ENCODE measurements at regions not wholly inside any gene's neighbourhood (a gene's known extent, or its start where the extent isn't known, plus 50 kb on each side); places are given as distances from the start of the nearest gene placed in this dataset.

DNA sequence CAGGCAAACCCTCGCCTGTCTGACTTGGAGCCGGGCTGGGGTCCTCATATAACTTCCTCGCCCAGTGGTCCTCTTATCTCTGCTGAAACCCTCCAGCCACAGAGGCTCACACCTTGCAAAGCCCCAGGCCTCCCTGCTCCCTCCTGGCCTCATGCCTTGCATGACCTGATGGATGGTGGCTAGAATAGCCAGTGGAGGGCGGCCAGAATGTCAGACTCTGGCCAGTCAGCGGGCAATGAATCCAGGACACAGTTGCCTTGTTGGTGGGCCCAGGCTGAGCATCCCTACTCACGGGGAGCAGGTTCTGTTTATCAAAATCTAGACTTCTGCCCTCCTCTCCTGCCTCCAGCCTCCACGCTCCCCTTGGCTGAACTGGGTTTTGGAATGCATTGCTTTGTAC, 69.1 kb upstream of the WNT11 start:
- Histone ChIP-seq H3K27me3 (no peaks in the 10 kb centered on the region), H3K27ac (no peak overlapping the region), H3K36me3 (no peaks in the 10 kb centered on the region), H3K9me3 (peaks cover 0 to 7% of the 10 kb centered on the region in 2 donors), H3K4me3 (no peak overlapping the region), H3K4me1 (no peaks in the 10 kb centered on the region)
- no peak for DNase-seq (ENCODE audit: low spot score in 2 of 2)
- TF ChIP-seq, protein P1, sequence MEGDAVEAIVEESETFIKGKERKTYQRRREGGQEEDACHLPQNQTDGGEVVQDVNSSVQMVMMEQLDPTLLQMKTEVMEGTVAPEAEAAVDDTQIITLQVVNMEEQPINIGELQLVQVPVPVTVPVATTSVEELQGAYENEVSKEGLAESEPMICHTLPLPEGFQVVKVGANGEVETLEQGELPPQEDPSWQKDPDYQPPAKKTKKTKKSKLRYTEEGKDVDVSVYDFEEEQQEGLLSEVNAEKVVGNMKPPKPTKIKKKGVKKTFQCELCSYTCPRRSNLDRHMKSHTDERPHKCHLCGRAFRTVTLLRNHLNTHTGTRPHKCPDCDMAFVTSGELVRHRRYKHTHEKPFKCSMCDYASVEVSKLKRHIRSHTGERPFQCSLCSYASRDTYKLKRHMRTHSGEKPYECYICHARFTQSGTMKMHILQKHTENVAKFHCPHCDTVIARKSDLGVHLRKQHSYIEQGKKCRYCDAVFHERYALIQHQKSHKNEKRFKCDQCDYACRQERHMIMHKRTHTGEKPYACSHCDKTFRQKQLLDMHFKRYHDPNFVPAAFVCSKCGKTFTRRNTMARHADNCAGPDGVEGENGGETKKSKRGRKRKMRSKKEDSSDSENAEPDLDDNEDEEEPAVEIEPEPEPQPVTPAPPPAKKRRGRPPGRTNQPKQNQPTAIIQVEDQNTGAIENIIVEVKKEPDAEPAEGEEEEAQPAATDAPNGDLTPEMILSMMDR (IDR thresholded peaks at IDR 0.05), result no peak
- intact Hi-C loops (cut with DNase I), result no loop called here

DNA sequence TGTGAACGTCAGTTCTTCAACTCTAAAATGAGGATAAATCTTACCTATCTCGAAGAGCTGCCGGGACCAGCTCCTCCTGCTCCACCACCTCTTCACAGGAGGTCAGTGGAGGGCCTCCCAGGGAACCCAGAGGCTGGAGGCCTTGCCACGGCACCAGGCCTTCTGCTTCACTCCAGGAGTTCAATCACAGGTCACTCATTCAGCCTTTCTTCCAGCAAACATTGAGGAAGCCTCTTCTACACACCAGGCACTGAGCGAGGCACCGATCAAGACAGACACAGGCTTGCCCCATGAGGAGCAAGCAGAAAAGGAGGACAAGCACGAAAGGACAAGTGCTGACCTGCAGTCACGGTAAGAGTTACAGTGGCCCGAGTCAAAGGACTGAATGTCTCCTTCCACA, 64.8 kb upstream of the WNT11 start:
- peaks cover 0 to 7% of the 10 kb centered on the region in 2 donors for H3K9me3 ChIP-seq
- intact Hi-C loops (cut with DNase I), result no loop called here
- H3K27me3 ChIP-seq, result no peaks in the 10 kb centered on the region
- TF ChIP-seq, protein P1 (IDR thresholded peaks at IDR 0.05), result no peak
- H3K4me1 ChIP-seq, result no peaks in the 10 kb centered on the region
- H3K4me3 ChIP-seq, result no peak overlapping the region
- DNase-seq (ENCODE audit: low spot score in 2 of 2), result no peak
- H3K27ac ChIP-seq, result no peak overlapping the region
- H3K36me3 ChIP-seq, result no peaks in the 10 kb centered on the region

DNA sequence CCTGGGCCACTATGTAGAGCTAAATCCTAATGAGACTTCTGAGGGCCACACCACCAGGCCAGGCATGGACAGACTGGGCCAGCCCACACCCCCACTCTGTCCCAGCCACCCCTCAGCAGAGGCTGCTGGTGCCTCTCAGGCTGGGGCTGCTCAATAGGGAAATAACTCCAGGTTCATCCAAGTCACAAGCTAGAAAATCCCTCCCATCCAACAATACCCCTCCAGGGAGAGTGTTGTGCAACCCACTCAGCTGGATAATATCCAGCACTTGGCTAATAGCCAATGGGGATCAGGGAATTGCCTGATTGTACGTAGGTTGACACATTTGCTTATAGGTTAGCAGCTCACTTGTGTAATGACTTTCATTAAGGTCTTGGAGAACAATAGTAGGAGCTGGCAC, 64.1 kb upstream of the WNT11 start:
- no peaks in the 10 kb centered on the region for H3K36me3 ChIP-seq
- no peaks in the 10 kb centered on the region for H3K4me1 ChIP-seq
- H3K27ac ChIP-seq, result peak overlapping the region; percentile 1 to 69
- TF ChIP-seq, protein P1 (IDR thresholded peaks at IDR 0.05), result no peak
- no peak for DNase-seq (ENCODE audit: low spot score in 2 of 2)
- H3K27me3 ChIP-seq, result no peaks in the 10 kb centered on the region
- intact Hi-C loops (cut with DNase I), result no loop called here
- peaks cover 0 to 7% of the 10 kb centered on the region in 2 donors for H3K9me3 ChIP-seq
- no peak overlapping the region for H3K4me3 ChIP-seq

DNA sequence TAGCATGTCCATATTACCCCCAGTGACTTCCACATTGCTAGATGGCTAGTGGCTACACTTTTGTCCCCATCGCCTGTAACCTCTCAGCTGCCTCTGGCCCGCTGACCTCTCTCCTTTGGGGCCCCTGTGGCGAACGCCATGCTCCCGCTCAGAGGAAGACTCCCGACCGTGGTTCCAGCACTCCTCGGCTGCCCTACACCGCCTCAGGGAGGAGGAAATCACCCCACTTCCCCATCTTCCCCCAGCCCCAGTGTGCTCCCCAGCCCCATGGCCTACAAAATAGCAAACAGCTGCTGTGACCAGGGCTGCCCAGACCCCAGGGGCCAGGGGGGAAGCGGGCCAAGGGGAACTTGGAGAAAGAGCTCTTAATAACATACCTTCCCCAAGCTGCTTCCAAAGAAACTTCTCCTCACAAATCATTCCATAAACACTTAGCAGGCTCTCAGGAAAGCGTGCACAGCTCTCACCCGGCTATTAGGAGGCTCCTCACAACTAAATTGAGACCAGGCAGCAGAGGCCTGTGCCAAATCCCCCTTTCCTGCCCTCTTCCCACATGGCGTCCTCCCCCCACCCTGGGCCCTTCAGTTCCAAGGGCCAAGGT, 63.5 kb upstream of the WNT11 start:
- Histone ChIP-seq H3K27me3 (no peaks in the 10 kb centered on the region), H3K4me1 (no peaks in the 10 kb centered on the region), H3K4me3 (no peak overlapping the region), H3K27ac (peak overlapping the region; percentile 1 to 69), H3K9me3 (peaks cover 0 to 4% of the 10 kb centered on the region in 2 donors), H3K36me3 (no peaks in the 10 kb centered on the region)
- TF ChIP-seq, protein P1 (IDR thresholded peaks at IDR 0.05), result no peak
- DNase-seq (ENCODE audit: low spot score in 2 of 2), result no peak
- intact Hi-C loops (cut with DNase I), result no loop called here

DNA sequence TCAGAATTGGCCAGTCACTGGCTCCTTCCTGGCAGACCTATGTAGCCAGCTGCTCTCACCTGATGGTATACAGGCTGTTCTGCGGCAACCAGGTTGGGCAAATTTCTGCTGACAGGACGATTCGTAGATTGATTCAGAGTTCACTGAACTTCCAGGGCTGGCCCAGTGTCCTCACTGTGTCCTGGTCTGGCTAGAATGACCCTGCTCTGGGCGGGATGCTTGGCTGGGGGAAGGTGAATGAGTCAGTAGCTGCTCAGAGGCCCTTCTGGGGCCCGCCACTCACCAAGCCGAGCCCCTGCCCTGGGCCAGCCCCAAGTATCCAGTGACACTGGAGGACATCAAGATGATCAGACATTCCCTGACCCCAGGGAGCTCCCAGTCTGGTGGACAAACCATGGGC, 62.9 kb upstream of the WNT11 start:
- TF ChIP-seq, protein P1 (IDR thresholded peaks at IDR 0.05), result no peak
- Histone ChIP-seq H3K4me1 (no peaks in the 10 kb centered on the region), H3K27me3 (no peaks in the 10 kb centered on the region), H3K27ac (no peak overlapping the region), H3K9me3 (no peaks in the 10 kb centered on the region), H3K36me3 (no peaks in the 10 kb centered on the region), H3K4me3 (no peak overlapping the region)
- peak in 1 of 2 donors; percentile 72 for DNase-seq (ENCODE audit: low spot score in 2 of 2)
- intact Hi-C loops (cut with DNase I), result no loop called here

DNA sequence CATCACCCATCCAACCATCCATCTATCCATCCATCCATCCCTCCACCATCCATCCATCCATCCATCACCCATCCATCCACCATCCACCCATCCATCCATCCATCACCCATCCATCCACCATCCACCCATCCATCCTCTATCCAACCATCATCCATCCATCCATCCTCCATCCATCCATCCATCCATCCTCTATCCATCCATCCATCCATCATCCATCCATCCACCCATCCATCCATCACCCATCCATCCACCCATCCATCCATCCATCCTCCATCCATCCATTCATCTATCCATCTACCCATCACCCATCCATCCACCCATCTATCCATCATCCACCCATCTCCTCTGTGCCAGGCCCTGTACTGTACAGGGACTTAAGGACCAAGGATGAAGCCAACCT, 62.2 kb upstream of the WNT11 start:
- Histone ChIP-seq H3K9me3 (no peaks in the 10 kb centered on the region), H3K4me1 (no peaks in the 10 kb centered on the region), H3K27me3 (no peaks in the 10 kb centered on the region), H3K4me3 (no peak overlapping the region), H3K36me3 (no peaks in the 10 kb centered on the region), H3K27ac (no peak overlapping the region)
- intact Hi-C loops (cut with DNase I), result no loop called here
- TF ChIP-seq, protein P1 (IDR thresholded peaks at IDR 0.05), result no peak
- no peak for DNase-seq (ENCODE audit: low spot score in 2 of 2)

Measured in ascending aorta (tissue), 2 donors.